ENCODE measurements at regions not wholly inside any gene's neighbourhood (a gene's known extent, or its start where the extent isn't known, plus 50 kb on each side); places are given as distances from the start of the nearest gene placed in this dataset.

DNA sequence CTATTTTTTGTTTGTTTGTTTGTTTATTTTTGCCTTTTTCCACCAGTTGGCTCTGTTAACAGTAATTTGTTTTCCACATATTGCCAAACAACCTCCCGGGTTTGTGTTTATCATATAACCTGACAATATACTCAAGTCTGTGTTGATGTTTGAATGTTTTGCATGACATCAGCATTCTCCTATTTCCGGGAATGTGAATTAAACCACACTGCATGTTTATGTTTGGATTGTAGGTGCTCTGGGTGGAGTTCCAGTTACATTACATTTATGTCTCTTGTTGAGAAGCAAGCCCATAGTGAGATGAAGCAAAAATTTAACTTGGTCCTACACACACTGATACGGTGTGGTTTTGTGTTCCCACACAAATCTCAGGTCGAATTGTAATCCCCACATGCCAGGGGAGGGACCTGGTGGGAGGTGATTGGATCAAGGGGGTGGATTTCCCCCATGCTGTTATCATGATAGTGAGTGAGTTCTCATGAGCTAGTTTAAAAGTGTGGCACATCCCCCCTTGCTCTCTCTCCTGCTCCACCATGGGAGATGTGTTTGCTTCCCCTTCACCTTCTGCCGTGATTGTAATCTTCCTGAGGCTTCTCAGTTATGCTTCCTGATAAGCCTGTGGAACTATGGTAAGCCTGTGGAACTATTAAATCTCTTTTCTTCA lies 54.4 kb upstream of the CLNK start:
- DNase-seq = no peak

GRCh38 chr4:10737337-10737736 lies 52.8 kb upstream of the CLNK start:
- DNase-seq = no peak

DNA sequence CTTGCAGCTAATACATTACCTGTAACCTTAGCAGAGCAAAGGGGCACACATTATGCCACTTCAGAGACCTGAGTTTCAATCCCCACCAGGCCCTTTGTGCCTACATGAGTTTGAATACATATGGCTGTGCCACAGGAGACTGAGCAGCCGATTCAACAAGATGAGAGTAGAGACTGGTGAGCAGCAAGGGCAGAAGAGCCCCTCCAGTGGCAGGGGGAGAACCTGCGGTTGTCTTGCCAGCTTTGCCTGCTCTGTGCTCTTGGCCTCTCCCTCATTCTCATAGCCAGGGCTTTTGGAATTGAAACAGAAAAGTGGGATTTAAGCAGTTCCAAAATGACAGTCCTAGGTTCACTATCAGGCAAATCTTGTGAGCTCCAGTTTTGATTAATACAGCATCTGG lies 52.3 kb upstream of the CLNK start:
- no peak for DNase-seq

GRCh38 chr4:10736266-10736665 lies 51.7 kb upstream of the CLNK start:
- no peak for DNase-seq

- peak; percentile 67 for DNase-seq
These were observed 50.1 kb upstream of the CLNK start for GRCh38 chr4:10734697-10735096.

Measured in activated effector memory CD4-positive, alpha-beta T cell treated with anti-CD3 and anti-CD28 coated beads, Interleukin-2, amount 50 U/mL, for 16 hours (primary cell).